NCI-H1092 treated with DMSO at 0.1 percent for 48 hours (cell line): ENCODE measurements at regions not wholly inside any gene's neighbourhood (a gene's known extent, or its start where the extent isn't known, plus 50 kb on each side); places are given as distances from the start of the nearest gene placed in this dataset.

Source experiments
- DNase-seq: peaks from one replicate; lab custom pipeline; 2025; lab: John Stamatoyannopoulos, UW

DNA sequence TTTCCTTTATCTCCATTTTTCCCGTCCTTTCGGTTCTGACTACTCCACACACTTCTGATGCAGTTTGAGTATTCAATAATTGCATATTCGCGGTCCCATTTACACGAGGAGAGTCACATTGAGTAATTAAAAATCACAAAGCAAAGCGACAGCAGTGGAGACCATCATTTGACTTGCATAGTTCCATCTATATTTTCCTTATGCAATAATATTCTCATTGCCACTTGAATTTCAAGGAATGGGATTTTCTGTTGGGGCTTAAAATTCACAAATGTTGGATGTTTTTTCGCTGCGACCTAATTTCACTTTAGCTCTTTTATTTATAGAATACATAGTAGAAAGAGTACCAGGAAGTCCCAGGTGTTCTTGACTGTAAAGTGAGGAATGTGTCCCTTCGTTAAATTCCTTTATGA, 186.8 kb downstream of the ZEB2 start:
- no peak for DNase-seq

DNA sequence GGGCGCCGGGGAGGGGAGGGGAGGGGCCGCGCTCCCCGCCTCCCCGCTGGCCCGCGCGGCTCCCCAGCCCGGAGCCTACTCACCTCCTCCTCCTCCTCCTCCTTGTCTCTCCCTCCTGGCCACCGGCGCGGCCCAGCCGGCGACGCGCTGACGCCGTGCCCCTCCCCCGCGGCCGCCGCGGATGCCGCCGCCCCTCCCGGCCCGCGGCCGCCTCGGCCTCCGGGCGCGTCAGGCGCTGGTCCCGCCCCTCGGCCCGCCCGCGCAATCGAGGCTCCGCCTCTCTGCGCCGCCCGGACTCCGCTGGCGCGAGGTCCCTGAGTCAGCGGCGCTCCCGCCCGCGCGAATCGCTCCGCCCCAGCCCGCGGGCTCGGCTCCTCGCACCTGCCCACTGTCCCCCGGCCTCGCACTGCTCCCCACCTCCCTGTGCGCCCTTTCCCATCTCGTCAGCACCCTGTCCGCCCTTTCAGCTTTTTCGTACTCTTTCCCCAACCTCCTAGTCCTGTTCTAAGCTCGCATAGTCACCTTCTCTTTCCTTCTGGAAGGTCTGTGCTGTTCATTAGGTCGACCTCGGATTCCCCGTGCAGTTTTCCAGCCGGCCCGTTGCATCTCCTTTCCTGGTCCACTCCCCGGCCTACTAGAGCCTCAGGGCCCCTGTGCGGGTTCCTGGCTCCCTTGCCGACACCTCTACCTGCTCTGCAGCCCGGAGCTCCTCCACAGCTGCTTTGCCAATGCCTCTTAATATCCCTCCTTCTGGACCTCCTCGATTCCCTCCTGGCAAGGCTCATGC, 187.4 kb downstream of the ZEB2 start:
- peak; percentile 61 for DNase-seq

DNA sequence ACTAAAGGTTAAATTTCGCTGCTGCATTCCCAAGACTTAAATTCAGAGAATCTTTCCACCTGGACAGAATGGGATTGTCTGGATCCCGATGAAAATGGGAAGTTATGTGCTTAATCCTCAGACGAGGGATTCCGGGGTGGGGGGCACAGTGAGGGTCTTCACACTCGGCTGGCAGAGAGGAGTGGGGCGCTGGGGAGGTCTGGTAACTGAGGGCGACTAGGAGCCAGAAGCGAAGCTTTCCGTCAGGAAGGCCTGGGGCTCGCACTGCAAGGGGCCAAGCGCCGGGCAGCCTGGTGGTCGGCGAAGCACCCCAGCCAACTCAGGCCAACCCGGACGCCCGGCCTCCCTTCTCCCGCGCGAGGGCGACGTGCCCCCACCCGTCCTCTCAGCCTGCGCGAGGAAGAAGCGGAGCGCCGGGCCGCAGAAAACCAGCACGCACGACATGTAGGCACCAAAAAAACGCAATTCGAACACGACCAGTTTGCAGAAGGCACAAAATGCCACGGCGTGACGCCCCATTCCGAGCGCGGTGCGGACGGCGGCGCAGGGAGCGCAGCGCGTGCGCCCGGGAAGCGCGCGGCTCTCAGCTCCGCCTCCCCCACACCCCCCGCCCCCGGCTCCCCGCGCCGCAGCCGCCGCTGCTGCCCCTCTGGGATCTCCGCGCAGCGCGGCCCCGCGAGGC, 188.1 kb downstream of the ZEB2 start:
- DNase-seq, result peak; percentile 61

DNA sequence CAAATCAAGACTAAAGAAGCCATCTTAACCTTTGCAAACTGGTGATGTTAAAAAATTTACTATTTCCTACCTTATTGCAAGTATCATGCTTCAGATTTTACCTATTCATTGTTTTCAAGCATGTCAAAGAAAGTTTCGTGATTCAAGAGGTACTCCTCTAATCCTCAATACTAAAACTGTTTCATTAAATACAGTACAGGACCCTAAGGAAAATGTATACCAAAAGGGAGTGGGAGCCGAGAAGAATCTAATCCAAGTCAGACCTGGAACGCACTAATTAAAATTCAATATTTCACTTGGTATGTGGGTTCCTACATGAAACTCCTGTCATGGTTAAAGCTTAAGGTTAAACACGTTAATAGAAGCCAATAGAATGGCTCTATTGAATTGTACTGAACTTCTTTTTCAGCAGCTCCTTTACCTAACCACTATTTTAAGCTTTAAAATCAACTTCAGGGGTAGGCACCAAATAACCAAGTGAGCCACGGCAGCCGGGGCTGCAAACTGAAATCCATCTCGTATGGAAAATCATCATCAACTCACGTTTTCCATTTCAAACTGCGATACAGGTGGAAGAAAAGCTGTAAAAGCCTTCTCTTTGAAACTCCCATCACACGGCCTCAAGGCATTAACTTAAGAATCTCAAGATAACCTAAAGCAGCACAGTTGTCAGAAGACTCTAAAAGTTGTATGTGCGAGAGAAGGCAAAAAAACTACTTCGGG, 188.8 kb downstream of the ZEB2 start:
- DNase-seq, result peak; percentile 16

DNA sequence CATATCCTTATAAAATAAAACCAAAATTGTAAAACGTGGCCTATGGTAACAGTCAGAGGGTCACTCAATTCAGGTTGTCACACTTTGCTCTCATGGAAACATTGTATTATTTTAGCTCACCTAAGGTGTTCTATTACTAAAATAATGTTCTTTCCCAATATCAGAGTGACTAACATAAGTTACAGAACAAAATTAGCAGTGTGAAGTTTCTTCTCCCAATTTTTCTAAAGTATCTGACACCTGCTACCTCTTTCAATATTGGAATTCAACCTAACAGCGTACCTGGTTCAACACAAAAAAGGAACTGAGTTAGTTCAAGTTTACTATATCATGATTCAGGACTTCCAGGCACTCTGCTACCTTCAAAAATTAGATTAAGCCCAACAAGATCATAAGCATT, 190.4 kb downstream of the ZEB2 start:
- DNase-seq, result no peak

DNA sequence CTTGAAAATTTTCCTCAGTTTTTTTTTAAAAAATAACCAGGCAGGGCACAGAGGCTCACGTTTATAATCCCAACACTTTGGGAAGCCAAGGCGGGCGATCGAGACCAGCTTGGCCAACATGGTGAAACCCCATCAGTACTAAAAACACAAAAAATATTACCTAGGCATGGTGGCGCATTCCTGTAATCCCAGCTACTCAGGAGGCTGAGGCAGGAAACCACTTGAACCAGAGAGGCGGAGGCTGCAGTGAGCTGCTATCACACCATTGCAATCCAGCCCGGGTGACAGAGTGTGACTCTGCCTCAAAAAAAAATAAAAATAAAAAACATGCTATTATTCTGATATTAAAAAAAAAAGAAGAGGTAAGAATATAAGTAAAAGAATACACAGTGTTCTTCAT, 191.0 kb downstream of the ZEB2 start:
- no peak for DNase-seq

DNA sequence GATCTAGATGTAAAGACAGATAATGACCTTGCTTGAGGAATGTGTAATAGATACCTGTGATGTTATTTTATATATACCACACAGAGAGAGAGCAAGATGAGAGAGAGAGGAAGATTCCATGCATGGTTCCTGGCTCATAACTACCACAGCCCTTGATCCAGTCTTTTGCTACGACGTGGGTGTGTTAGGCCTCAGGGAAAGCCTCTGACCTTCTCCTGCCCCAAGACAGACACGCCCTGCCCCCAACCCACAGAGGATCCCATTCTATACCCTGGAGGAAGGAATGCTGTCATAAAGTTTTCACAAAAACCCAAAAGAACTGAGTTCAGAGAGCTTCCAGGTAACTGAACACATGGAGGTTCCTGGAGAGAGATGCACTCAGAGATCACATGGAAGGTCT, 193.1 kb downstream of the ZEB2 start:
- DNase-seq, result no peak

DNA sequence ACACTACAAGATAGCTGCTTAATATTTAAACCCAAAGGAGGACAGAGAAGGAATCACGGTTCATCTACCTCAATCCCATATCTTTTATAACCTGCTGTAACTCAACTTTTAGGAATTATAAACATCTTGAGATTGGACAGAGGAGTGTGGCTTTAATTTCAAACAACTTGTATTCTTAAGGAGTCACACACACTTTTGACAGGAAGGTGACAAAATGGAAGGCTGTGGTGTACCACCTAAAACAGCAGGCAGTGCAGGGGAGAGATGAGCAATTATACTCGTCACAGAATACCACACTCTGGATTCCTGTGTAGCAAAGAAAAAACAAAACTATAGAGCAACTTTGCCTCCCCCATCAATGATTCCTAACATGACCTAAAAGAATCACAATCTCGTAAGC, 194.8 kb downstream of the ZEB2 start:
- no peak for DNase-seq

DNA sequence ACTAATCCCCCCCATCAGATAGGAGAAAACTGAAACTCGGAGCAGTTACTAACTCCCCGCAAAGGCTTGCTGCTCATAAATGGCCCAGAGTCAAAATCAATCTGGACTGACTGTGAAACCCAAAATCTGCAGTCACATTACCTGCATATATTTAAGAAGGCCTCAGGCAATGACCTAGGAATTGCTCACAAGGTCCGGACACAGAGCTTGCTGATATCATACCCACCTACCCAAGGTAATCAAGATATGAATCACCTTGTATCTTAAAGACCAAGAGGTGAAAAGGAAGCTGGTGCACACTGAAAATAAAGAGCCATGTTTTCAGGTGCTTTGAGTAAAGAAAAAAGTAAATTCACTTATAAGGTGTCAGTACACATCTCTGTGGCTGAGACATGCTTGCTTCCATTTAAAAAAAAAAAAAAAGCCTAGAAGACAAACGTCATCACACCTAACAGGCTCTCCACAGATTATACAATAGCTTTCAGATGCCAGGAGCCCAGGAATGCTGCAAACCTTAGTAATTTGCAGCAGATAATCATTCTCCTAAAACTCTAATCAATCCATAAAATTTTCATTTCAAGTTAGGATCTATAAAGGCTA, 195.4 kb downstream of the ZEB2 start:
- DNase-seq, result no peak

DNA sequence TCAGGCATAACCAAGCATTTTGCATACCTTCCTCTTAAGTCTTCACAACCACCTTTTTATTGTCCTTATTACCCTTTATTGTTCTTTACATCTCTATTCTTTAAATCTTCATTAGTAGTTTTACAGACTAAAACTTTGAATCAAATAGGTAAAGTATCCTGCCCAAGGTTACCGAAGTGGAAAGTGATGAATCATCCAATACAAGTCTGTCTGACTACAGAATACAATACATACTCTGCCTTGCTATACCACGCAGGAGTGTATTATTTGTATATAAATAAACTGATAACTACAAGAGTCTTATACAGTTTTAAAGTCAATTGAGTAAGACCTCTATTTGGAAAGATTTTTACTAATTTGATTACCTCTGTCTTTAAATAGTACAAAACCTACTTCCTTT, 196.0 kb downstream of the ZEB2 start:
- DNase-seq, result no peak

DNA sequence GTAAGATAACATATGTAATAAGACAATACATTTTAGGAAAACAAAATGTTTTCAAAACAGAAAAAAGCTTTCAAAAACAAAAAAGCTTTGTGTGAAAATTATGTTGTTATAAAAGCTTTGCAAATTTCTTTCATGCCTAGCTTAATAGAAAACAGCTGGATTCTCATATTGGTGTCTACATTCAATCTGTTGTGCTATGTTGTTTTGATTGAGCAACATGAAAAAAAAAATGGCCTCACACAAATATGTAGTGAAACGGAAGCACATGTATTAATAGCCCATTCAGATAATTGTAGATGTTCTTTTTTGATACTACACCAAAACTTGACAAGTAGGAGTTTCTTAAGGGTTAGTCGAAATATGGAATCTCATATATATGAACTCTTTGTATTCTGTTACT, 197.5 kb downstream of the ZEB2 start:
- DNase-seq, result no peak

DNA sequence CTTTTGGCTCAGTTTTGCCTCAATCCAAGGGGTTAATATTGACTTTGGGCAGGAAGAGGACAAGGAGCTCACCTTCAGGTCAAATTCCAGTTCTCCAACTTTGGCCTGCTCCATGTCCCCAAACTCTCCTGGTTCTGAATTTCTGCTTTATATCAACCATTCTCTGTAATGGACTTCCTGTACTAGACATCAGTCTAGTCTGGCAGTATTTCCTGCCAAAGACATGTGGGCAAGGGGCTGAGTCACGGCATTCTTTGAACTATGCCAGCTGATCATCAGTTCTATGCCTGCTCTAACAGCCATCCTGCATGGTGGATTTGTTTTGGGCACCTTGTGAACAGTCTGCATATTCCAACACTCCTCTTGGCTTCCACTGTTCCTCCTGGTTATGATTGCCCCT, 199.4 kb downstream of the ZEB2 start:
- DNase-seq, result no peak

DNA sequence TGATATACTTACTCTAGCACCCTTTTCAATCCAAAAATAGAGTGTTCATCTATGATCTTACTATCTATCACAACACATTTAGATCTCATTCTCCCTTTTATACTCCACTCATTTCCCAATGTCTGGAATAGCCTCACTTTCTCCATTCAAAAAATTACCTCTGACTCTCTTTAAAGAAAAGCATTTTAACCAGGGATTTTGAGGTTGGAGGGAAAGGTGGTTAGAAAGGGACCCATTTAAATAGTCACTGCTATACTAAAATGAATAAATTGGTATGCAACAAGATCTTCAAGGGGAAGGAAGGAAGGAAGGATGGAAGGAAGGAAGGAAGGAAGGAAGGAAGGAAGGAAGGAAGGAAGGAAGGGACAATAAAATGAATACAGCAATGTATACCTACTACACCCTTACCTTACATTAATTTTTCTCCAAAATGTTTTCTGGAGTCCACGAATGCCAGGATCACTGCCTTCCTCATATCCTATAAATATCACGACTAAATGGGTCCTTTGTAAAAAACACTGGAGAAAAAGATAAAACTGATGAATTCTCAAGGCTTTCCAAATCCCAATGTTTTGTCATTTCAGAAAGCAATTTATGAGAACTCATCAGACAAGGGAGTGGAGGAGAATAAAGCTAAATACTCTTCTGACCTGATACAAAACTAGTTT, 202.7 kb downstream of the ZEB2 start:
- DNase-seq, result no peak

DNA sequence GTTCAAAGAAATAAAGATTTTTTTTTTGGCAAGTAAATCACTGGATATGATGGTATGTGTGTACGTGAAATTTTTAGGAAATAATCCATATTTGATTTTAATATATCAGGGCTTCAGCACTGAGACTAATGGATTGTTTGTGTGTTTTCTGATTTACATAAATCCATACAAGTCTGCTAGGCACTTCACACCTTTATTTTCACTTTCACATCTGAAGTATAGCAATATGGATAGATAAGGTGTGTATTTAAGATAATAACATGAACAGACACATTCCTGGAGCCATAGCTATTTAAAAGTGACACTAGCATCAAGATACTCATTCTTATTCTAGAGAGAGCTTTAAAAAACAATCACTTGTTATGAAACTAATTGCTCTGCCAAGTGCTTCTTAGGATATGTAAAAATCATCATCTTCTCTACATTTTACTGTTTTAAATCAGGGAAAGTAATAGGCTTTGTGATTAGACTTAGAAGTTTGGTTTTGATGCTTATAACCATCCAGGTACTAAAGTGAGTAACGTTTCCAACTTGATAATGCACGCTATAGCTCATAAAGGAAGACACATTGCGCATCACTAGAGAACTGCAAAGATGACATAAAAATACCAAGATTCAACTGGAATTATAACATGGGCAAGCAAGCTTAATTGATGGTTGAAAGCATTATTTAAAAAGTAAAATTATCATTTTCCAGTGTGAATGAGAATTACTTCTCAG, 208.9 kb downstream of the ZEB2 start:
- no peak for DNase-seq

DNA sequence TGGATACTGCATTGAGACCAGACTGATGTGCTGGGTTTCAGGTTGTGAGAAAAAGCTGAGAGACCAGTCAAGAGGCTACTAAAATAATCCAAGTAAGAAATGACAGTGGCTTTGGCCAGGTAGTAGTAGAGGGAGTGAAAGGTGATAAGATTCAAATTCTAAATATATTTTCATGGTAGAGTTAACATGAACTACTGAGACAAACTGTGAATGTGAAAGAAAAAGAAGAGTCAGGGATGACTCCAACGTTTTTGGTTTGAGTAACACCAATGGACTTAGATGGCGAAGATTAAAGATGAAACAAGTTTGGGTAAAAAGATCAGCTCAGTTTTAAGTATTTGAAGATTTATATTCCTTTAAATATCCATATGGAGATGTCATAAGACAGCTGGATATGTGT, 209.4 kb downstream of the ZEB2 start:
- no peak for DNase-seq

DNA sequence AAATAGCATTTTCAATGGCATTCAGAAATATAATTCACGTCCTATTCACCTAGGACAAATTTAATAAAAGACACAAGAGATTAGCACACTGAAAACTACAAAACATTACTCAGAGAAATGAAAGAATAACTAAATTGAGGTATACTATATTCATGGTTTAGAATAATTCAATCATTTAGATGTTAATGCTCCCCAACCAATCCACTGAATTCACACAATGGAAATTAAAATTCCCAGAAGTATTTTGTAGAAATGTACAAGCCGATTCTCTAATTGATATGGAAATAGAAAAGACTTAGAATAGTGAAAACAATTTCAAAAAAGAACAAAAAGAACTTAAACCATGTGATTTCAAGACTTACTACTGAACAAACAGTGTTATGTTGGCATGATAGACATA, 212.2 kb downstream of the ZEB2 start:
- DNase-seq, result no peak

DNA sequence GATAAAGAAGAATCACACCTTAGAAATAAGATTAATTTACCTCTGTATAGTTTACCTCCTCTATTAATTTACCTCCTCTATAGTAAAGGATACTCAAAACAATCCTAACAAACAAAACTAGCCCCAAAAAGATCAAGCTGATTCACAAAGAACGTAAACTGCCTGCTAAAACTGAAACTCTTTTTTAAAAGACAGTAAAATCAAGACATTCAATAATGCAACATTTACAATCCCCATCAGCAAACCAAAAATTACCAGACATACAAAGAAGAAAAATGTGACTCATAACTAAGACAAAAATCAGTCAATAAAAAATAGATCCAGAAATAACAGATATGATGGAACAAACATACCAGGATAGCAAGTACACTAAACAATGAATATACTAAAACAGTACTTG, 215.7 kb downstream of the ZEB2 start:
- no peak for DNase-seq

DNA sequence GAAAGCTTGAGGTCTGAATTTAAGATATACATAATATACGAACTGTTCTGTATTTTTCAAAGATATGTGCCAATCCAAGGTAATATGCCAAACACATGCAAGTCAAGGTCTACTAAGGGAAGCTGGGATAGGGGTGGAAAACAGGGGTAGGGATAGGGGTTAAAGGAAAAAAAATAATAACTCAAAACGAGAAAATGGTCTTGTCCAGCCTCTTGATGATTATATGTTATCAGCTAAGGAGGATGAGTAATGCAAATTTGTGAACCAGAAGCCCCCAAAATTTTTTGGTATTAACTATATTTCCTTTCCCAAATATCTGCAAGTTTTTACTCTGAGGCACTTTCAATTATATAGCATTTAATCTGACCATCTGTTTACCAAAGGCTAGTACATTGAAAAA, 219.3 kb downstream of the ZEB2 start:
- DNase-seq, result no peak

DNA sequence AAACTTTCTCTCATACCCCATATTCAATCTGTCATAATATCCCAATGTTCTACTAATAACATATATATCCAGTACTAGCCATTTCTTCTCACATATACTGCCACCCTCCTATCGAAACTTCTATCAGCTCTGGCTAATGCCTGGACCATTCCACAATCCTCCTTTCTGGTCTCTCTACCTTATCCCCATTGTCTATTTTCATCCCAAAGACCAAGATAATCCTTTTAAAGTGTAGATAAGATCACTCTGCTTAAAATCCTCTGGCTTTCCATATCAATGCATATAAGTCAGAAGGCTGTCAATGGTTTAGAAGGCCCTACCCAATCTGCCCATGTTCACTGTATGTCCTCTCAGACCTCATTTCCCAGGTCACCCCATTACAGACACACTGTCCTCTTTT, 229.6 kb downstream of the ZEB2 start:
- DNase-seq, result no peak

DNA sequence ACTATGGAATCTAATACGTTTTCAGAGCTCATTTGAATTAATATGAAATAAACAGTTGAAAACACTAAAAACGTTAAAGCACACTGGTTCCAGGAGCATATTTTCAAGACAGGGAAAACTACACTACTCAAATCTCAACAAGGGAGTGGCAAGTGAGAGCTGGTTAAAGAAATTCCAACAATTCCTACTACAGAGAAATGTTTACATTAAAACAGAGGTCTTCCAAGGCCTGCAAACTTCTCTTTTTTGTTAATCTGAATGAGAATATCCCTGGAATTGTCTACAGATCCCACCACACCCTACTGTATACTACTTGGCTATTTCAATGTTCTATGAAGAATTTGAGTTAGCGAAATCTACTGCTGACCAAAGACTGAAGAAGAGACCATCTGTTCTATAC, 231.5 kb downstream of the ZEB2 start:
- no peak for DNase-seq

DNA sequence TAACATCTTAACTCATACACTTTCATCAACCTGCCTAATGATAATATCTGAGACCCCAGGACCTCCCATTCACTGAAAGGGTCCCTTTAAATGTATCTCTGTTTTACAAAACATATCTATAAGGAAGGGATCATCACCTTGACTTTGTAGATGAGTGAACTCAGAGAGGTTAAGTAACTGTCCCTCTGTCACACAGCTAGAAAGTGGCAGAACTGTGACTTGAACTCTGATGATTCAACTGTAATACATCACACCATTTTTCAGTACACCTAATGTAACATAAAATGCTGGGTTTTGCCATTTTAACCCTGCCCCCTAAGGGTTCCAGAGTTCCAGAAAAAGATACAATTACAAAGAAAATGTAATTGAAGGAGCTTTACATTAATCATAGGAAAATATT, 234.6 kb downstream of the ZEB2 start:
- DNase-seq, result no peak

DNA sequence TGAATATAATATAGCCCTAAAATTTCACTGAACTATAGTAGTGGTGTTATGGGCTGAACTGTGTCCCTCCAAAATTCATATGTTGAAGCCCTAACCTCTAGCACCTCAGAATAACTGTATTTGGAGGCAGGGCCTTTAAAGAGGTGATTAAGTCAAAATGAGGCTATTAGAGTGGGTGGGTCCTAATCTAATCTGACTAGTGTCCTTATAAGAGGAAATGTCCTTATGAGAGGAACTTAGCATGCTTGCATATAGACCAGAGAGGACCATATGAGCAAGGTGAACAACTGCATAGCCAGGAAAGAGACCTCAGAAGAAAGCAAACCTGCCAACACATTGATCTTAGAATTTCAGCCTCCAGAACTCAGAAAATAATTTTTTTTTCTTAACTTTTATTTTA, 238.4 kb downstream of the ZEB2 start:
- no peak for DNase-seq
